ENCODE measurements at regions not wholly inside any gene's neighbourhood (a gene's known extent, or its start where the extent isn't known, plus 50 kb on each side); places are given as distances from the start of the nearest gene placed in this dataset.

DNA sequence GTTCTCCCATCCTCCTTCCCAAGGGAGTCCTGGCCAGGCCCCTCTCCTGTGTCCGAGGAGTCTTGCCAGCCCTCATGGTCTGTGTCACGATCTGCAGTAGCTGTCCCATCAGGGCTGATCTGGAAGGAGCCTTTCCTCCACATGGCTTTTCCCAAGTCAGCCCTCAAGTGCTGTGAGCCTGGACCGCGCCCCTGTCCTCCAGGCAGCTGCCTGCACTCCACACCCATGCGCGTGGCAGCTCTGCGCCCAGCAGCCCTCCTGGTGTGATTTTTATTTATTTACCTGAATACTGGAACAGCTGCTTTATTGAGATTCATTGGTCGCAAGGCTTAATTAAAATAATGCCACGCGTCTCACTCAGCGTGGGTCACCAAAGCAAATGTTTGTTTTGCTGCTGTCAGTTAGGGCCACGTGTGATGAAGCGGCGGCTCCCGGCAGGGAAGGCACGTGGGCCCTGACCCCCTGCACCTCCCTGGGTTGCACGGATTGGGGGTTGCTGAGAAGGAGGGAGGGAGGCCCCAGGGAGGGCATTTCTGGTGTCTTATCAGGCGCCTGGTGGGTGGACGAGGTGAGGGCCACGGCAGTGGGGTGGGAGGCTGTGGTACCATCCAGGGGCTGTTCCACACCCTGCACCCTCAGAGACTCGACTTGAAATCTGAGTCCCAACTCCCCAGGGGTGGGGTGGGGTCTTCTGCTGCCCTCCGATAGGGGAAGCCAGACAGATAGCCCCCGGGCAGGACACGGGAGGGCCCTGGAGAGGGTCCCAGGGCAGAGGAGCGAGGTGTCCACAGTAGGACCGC, 206.3 kb upstream of the C14orf180 start:
- Histone ChIP-seq H3K36me3 (ENCODE audit: insufficient read depth, low read length) (no peaks in the 10 kb centered on the region), H3K27me3 (ENCODE audit: insufficient read depth, low read length) (peaks cover 16% of the 10 kb centered on the region), H3K27ac (ENCODE audit: low read depth, low read length) (no peak overlapping the region), H2AFZ (ENCODE audit: low read length, unreplicated experiment) (no peak overlapping the region), H3K4me1 (ENCODE audit: control insufficient read depth, insufficient read depth, low read length, unreplicated experiment) (no peaks in the 10 kb centered on the region), H3K4me3 (ENCODE audit: low read depth, low read length) (no peak overlapping the region), H3K79me2 (ENCODE audit: control insufficient read depth, insufficient read depth, low read length, unreplicated experiment) (no peaks in the 10 kb centered on the region)

DNA sequence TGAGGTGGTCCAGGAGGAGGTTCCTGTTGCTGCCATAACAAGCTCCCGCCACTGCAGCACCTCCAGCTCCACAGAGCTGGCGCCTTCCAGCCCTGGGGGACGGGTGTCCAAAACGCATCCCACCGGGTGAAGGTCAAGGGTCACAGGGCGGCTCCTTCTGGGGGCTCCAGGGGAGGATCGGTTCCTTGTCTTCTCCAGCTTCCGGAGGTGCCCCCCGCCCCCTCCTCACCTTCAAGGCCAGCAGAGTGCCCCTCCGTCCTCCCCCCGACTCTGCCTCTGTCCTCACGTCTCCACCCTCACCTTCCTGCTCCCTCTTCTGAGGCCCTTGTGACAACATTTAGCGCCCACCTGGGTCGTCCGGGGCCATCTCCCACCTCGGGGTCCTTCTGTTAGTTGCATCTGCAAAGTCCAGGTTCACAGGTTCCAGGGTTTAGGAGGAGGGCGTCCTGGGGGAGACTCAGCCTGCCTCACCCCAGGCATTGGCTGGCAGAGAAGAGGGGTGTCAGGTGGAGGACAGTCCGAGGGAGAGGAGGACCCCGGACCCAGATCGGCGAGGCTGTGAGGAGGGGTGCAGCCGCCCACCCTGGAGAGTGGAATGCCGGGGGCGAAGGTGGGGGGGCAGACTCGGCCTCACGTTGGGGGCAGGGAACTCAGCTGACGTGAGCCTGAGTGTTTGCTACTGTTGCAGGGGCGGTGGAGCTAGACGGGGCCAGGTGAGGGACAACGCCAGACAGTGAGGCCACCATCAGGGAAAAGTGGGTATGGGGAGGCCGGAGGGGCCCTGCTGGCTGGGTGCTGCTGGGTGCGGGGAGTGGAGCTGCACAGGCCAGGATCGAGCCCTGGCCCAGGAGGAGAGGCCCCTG, 205.5 kb upstream of the C14orf180 start:
- Histone ChIP-seq H3K27ac (ENCODE audit: low read depth, low read length) (no peak overlapping the region), H2AFZ (ENCODE audit: low read length, unreplicated experiment) (no peak overlapping the region), H3K79me2 (ENCODE audit: control insufficient read depth, insufficient read depth, low read length, unreplicated experiment) (no peaks in the 10 kb centered on the region), H3K27me3 (ENCODE audit: insufficient read depth, low read length) (peaks cover 25% of the 10 kb centered on the region), H3K4me1 (ENCODE audit: control insufficient read depth, insufficient read depth, low read length, unreplicated experiment) (no peaks in the 10 kb centered on the region), H3K4me3 (ENCODE audit: low read depth, low read length) (no peak overlapping the region), H3K36me3 (ENCODE audit: insufficient read depth, low read length) (no peaks in the 10 kb centered on the region)

DNA sequence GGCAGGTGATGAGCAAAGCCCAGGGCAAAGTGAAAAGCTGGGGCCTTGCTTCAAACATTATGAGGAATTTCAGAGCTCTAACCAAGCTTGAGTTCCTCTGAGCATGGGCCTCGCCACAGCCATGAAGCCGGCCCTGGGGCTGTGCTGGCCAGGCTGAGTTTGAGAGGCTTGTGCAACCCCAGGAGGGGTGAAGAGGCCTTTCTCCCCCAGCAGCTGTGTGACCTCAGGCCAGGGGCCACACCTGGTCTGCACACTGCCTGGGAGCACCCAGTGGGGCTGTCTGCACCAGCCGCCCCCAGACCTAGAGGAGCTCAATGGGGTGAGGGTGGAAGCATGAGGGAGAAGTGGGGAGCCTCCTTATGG, 204.9 kb upstream of the C14orf180 start:
- no peak overlapping the region for H3K4me3 ChIP-seq (ENCODE audit: low read depth, low read length)
- H3K79me2 ChIP-seq (ENCODE audit: control insufficient read depth, insufficient read depth, low read length, unreplicated experiment), result no peaks in the 10 kb centered on the region
- no peaks in the 10 kb centered on the region for H3K4me1 ChIP-seq (ENCODE audit: control insufficient read depth, insufficient read depth, low read length, unreplicated experiment)
- no peaks in the 10 kb centered on the region for H3K36me3 ChIP-seq (ENCODE audit: insufficient read depth, low read length)
- H2AFZ ChIP-seq (ENCODE audit: low read length, unreplicated experiment), result no peak overlapping the region
- H3K27ac ChIP-seq (ENCODE audit: low read depth, low read length), result no peak overlapping the region
- H3K27me3 ChIP-seq (ENCODE audit: insufficient read depth, low read length), result peaks cover 31% of the 10 kb centered on the region

GRCh38 chr14:104375551-104376201, 203.9 kb upstream of the C14orf180 start:
- H3K4me1 ChIP-seq (ENCODE audit: control insufficient read depth, insufficient read depth, low read length, unreplicated experiment), result no peaks in the 10 kb centered on the region
- no peak overlapping the region for H3K27ac ChIP-seq (ENCODE audit: low read depth, low read length)
- no peaks in the 10 kb centered on the region for H3K79me2 ChIP-seq (ENCODE audit: control insufficient read depth, insufficient read depth, low read length, unreplicated experiment)
- no peak overlapping the region for H2AFZ ChIP-seq (ENCODE audit: low read length, unreplicated experiment)
- H3K36me3 ChIP-seq (ENCODE audit: insufficient read depth, low read length), result no peaks in the 10 kb centered on the region
- peaks cover 40% of the 10 kb centered on the region for H3K27me3 ChIP-seq (ENCODE audit: insufficient read depth, low read length)
- no peak overlapping the region for H3K4me3 ChIP-seq (ENCODE audit: low read depth, low read length)

GRCh38 chr14:104376202-104377140, 203.1 kb upstream of the C14orf180 start:
- H3K27me3 ChIP-seq (ENCODE audit: insufficient read depth, low read length), result peaks cover 47% of the 10 kb centered on the region
- H3K36me3 ChIP-seq (ENCODE audit: insufficient read depth, low read length), result no peaks in the 10 kb centered on the region
- no peaks in the 10 kb centered on the region for H3K79me2 ChIP-seq (ENCODE audit: control insufficient read depth, insufficient read depth, low read length, unreplicated experiment)
- H3K27ac ChIP-seq (ENCODE audit: low read depth, low read length), result no peak overlapping the region
- H3K4me3 ChIP-seq (ENCODE audit: low read depth, low read length), result no peak overlapping the region
- H2AFZ ChIP-seq (ENCODE audit: low read length, unreplicated experiment), result no peak overlapping the region
- no peaks in the 10 kb centered on the region for H3K4me1 ChIP-seq (ENCODE audit: control insufficient read depth, insufficient read depth, low read length, unreplicated experiment)

- no peaks in the 10 kb centered on the region for H3K36me3 ChIP-seq (ENCODE audit: insufficient read depth, low read length)
- H3K79me2 ChIP-seq (ENCODE audit: control insufficient read depth, insufficient read depth, low read length, unreplicated experiment), result no peaks in the 10 kb centered on the region
- H2AFZ ChIP-seq (ENCODE audit: low read length, unreplicated experiment), result no peak overlapping the region
- H3K4me1 ChIP-seq (ENCODE audit: control insufficient read depth, insufficient read depth, low read length, unreplicated experiment), result no peaks in the 10 kb centered on the region
- no peak overlapping the region for H3K4me3 ChIP-seq (ENCODE audit: low read depth, low read length)
- no peak overlapping the region for H3K27ac ChIP-seq (ENCODE audit: low read depth, low read length)
- H3K27me3 ChIP-seq (ENCODE audit: insufficient read depth, low read length), result peaks cover 49% of the 10 kb centered on the region
These were observed 202.3 kb upstream of the C14orf180 start for GRCh38 chr14:104377256-104377655.

GRCh38 chr14:104378698-104379113, 200.9 kb upstream of the C14orf180 start:
- no peak overlapping the region for H3K27ac ChIP-seq (ENCODE audit: low read depth, low read length)
- peaks cover 64% of the 10 kb centered on the region for H3K27me3 ChIP-seq (ENCODE audit: insufficient read depth, low read length)
- H3K36me3 ChIP-seq (ENCODE audit: insufficient read depth, low read length), result no peaks in the 10 kb centered on the region
- H3K4me1 ChIP-seq (ENCODE audit: control insufficient read depth, insufficient read depth, low read length, unreplicated experiment), result no peaks in the 10 kb centered on the region
- no peak overlapping the region for H2AFZ ChIP-seq (ENCODE audit: low read length, unreplicated experiment)
- H3K79me2 ChIP-seq (ENCODE audit: control insufficient read depth, insufficient read depth, low read length, unreplicated experiment), result no peaks in the 10 kb centered on the region
- no peak overlapping the region for H3K4me3 ChIP-seq (ENCODE audit: low read depth, low read length)

GRCh38 chr14:104382361-104383087, 197.0 kb upstream of the C14orf180 start:
- Histone ChIP-seq H3K79me2 (ENCODE audit: control insufficient read depth, insufficient read depth, low read length, unreplicated experiment) (no peaks in the 10 kb centered on the region), H3K4me3 (ENCODE audit: low read depth, low read length) (no peak overlapping the region), H3K27me3 (ENCODE audit: insufficient read depth, low read length) (peaks cover 80% of the 10 kb centered on the region), H2AFZ (ENCODE audit: low read length, unreplicated experiment) (no peak overlapping the region), H3K36me3 (ENCODE audit: insufficient read depth, low read length) (no peaks in the 10 kb centered on the region), H3K4me1 (ENCODE audit: control insufficient read depth, insufficient read depth, low read length, unreplicated experiment) (no peaks in the 10 kb centered on the region), H3K27ac (ENCODE audit: low read depth, low read length) (no peak overlapping the region)

DNA sequence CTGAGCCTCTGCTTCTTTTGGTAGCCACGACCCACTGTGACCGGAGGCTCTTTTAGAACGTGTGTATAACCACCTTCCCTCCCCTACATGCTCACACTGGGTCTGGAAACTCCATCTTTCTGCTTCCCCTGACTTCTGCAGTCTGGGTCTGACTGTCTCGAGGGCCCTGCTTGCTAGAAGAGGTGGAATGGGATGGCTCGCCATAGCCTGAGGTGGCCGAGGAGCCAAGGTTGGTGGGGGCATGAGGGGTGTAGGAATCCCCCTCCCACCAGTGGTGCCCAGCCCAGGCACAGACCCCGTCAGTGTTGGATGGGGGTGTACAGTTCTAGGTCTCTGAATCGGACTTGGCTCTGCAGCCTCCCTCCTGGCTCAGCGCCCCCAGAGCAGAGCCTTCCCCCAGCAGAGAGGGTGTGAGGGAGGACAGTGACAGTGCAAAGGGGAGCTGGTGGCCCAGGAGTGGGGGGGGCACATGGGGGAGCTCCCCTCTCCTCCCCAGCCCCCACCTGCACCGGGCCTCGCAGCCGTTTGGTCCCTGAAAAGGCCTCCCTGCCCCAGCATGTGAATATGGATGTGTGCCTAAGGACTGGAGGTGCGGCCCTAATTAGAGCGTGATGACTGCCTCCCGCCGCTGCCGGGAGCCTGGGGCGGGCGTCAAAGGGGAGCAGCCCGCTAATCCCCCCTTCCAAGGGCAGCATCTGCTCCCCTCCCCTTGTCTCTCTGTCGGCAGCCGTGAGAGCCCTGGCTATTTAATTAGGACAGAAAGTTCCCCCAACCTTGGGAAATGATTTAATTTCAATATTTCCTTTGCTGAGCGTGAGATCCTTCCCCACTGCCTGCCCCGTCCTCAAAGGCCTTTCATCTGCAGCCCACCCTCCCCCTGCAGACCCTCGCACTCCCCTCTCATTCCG, 196.2 kb upstream of the C14orf180 start:
- H3K27ac ChIP-seq (ENCODE audit: low read depth, low read length), result no peak overlapping the region
- H3K79me2 ChIP-seq (ENCODE audit: control insufficient read depth, insufficient read depth, low read length, unreplicated experiment), result no peaks in the 10 kb centered on the region
- H2AFZ ChIP-seq (ENCODE audit: low read length, unreplicated experiment), result no peak overlapping the region
- no peaks in the 10 kb centered on the region for H3K36me3 ChIP-seq (ENCODE audit: insufficient read depth, low read length)
- H3K4me3 ChIP-seq (ENCODE audit: low read depth, low read length), result no peak overlapping the region
- H3K4me1 ChIP-seq (ENCODE audit: control insufficient read depth, insufficient read depth, low read length, unreplicated experiment), result no peaks in the 10 kb centered on the region
- H3K27me3 ChIP-seq (ENCODE audit: insufficient read depth, low read length), result peaks cover 72% of the 10 kb centered on the region

Measured in ACC112 (cell line).